Inflammatory macrophage treated with lipopolysaccharide for 1 hour (primary cell): ENCODE measurements at regions not wholly inside any gene's neighbourhood (a gene's known extent, or its start where the extent isn't known, plus 50 kb on each side); places are given as distances from the start of the nearest gene placed in this dataset.
"Not testable (repeated sequence)": the region's sequence is repeated elsewhere in the genome, so short reads cannot be mapped to it uniquely, and the experiment has no call there.

Source experiments
- DNase-seq, 2 donors: peaks; one replicate each; pipeline ENCODE4 v3.0.0-alpha.2; 2020 to 2022

- no peak for DNase-seq
Observed at GRCh38 chr7:25672496-25672895, 444.2 kb upstream of the NPVF start.

- DNase-seq = no peak
Observed at GRCh38 chr7:25675789-25676474, 447.6 kb upstream of the NPVF start.

DNA sequence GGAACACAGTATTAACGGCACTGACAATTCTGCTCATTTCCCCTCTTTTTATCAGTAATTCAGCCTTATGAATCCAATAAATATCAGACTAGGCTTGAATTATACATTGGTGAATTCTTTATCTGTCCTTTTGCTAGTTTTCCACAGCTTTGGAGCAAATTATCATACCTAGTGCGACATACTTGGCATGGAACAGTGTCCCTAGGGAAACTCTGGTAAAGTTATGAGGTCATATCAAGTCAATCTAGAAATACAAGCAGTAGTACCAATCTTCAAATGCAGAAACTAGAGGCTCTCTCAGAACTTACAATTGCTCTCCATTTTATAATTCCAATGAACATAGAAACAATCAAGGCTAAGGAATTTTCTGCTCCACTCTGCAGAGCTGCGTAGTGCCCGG lies 449.3 kb upstream of the NPVF start:
- DNase-seq = no peak

GRCh38 chr7:25678215-25678614 lies 449.9 kb upstream of the NPVF start:
- no peak for DNase-seq

DNA sequence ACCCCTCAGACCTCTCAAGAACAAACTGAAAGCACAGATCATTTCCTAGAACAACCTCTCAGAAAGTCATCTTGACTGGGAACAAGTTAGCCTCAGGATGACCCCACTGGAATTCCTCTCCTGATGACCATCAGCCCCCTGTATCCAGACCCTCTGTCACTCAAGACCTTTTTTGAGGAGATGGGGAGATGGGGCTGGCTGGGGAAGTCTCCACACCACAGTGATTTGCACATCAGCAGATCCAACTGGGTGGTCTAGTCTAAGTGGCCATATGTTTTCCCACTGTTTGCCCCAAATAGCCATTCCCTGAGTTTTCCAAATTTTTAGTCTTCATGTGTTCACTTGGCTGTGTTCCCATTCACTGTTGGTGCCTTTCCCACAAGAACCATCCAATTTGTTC lies 452.4 kb upstream of the NPVF start:
- no peak for DNase-seq

DNA sequence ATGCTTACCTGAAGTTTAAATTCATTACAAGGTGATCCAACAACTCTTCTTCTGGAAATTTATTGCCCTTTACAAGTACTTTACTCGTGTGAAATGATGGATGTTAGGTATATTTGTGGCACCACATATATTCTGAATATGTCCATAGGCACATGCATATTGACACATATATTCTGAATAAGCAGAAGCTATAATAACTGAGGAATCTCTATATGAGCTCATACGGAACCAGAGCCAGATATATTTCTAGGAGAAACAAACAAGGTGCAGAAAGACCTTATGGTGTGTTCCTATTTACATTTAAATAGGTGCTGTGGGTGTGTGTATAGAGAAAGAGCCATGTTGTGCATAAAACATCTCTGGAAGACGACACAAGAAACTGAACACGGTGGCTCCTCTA lies 456.1 kb upstream of the NPVF start:
- DNase-seq = no peak

DNA sequence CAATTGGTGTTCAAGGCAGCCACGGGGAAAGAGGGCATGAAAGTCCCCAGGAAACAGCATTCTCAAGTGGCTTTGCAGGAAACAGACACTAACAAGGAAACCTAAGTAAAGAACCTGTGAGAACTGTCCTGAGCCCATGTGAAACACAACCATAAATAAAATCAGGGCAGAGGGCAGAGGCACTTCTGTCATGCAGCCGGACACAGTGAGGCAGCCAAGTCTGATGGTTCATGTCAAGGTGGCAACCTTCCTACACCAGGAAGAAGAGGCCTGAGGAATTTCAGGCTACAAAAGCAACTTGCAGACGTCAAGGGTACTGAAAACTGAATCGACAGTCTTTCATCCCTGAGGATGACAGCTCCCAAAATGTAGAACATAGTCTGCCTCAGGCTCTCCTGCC lies 458.2 kb upstream of the NPVF start:
- no peak for DNase-seq

- DNase-seq = no peak
Observed at GRCh38 chr7:25694211-25694610, 457.8 kb upstream of the NFE2L3 start.

- no peak for DNase-seq
Observed at GRCh38 chr7:25694699-25695098, 457.3 kb upstream of the NFE2L3 start.

DNA sequence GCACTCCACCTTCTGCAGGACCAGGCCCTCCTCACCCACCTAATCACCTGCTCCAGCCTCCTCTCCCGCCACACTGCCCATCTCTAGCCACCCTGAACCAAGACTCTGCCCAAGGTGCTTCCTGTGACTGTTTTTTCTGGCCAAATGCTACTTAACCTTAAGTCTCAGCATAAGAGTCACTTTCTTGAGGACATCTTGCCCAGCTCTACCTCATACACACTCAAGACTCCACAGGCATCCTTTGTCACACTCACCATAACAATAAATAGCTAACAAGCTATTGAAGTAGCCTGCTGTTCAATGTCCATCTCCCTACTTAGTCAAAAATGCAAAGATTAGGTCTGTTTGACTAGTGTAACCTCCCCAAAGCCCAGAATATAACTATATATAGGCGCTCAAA lies 455.4 kb upstream of the NFE2L3 start:
- DNase-seq = no peak

DNA sequence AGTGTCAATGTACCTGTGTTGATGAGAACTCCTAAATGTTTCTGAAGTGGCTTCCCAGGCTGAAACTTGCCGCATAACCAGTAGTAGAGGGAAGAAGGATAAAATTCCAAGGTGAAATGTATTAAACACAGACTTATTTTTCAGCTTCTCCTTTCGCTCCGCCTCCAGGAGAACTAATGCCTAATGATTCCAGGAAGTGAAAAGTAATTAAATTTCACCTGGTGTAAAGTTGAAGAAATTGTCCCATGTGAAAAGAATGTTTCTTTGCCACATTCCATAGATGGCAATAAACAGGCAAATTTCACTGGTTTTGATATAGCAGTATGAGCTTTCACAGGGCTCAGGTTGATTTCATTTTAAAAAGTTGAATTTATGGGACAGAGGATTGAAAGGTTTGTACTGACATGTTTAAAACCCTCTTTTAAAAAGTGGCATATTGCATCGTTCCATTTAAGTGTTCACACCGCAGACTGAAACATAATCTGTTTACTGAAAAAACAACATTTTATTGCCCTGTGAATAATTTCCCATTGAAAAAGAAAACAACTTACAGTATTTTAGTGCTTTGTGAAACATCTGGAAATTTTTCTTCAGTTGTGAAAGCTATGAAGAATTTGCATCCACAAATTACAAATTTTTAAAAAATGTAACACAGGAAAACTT lies 453.4 kb upstream of the NFE2L3 start:
- no peak for DNase-seq

GRCh38 chr7:25700141-25700540 lies 451.9 kb upstream of the NFE2L3 start:
- not testable (repeated sequence) for DNase-seq

GRCh38 chr7:25704413-25704812 lies 447.6 kb upstream of the NFE2L3 start:
- no peak for DNase-seq

DNA sequence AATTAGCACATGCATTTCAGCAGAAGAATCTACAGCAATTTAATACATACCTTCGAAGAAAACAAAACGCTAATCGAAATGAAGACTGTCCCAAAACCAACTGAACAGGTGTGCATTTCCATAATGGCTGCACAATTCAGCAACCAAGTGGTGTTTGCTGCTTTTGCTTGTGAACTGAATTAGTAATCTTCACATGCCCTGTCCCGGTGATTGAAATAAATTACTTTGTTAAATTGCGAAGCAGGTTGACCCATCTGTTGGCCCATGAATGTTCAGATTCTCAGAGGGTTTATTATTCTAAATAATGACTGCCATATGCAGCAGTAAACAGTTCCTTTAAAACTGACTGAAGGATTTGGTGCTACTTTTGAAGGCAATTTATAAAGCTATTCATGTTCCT lies 445.2 kb upstream of the NFE2L3 start:
- DNase-seq = no peak

DNA sequence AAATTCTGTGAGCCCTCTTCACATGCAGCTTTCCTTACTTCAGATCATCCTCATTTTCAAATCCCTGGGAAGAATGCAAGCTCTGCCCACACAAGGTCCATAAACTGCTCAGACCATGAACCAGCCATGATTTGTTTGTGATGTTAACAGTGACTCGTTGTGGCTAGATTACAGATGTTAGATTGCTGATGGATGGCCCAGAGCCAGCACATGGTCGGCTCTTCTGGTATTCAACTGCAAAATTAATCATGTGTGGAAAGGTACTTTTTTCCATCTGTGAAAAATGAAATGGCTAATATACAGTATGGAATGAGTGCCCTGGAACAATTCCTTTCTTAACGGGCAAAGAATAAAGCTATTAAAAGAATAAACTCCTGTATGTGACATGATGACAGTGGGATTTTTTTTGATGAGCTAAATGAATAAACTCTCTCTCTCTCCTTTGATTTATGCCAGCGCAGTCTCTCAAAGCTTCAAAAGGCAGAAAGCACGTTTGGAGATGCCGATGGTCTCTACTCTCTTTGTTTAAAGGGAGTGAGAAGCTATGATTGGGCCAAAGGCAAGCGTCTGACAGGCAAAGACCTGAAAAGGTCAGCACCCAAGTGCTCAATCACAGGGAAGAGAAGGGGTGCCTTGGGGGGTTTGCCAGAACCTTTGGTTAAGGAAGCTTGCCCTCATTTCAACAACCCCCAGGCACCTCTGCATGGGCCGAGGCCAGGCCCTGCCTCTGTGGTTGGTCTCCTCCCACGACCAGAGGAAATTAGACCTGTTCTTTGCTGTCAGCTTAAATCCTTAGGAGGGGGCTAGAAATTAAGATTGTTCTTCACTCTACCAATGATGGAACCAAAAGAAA lies 444.0 kb upstream of the NFE2L3 start:
- no peak for DNase-seq

- DNase-seq = no peak
Observed at GRCh38 chr7:25710959-25711358, 441.0 kb upstream of the NFE2L3 start.

GRCh38 chr7:25711940-25712339 lies 440.1 kb upstream of the NFE2L3 start:
- no peak for DNase-seq

DNA sequence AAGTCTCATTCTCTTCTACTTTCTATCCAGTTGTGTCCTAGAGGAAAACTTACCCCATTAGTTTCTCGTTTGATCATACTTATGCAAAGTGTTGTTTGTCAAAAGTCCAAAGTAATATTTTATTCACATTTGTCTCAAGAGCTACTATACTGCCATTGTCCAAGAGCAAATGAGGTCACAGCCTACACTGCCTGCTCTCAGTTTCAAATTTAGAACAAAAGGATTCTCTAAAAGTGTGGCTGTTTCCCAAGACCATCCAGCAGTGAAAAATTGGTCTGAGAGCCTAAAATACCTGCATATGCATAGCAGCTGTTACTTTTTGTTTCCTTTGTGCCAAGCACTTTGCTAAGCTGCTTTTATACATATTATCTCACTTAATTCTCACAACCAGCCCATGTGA lies 439.5 kb upstream of the NFE2L3 start:
- no peak for DNase-seq

GRCh38 chr7:25714013-25714412 lies 438.0 kb upstream of the NFE2L3 start:
- no peak for DNase-seq

GRCh38 chr7:25716421-25716820 lies 435.6 kb upstream of the NFE2L3 start:
- no peak for DNase-seq

DNA sequence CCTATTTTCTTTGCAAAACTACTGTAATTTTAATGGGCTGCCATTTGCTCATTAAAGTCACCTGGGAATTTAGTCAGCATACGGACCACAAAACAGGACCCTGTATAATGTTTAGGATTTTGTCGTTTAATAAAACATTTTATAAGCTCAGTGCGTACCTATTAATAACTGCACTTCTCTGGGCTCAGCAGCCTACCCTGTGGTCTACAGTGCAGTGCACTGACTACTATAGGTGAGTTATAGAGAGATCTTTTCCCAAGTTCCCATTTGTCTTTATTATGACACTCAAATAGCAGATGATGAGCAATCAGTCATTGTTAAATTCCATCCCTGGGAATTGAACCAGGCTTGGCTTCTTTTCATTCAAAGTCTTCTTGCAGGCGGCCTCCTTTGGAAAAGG lies 433.4 kb upstream of the NFE2L3 start:
- no peak for DNase-seq

GRCh38 chr7:25719190-25719896 lies 432.7 kb upstream of the NFE2L3 start:
- DNase-seq = no peak

DNA sequence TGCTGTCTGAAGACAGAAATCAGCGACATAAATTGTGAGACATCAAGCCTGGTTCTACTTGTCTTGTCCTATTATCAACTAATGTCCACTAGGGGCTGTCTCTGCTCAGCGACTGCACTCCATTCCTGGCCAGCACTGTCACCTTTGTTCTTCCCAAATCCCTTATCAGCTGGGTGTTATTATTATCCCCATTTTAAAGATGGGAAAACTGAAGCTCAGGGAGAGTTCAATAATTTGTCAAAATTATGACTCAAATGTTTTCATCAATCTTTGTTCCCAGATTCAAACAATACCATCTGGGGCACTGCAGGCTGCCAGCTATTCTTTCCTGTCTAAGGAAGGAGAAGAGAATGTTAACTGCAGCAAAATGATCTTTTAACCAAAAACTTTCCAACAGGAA lies 431.6 kb upstream of the NFE2L3 start:
- DNase-seq = no peak
